ENCODE measurements at regions not wholly inside any gene's neighbourhood (a gene's known extent, or its start where the extent isn't known, plus 50 kb on each side); places are given as distances from the start of the nearest gene placed in this dataset.

- TF ChIP-seq POLR2AphosphoS5 (IDR thresholded peaks at IDR 0.05; ENCODE audit: low read depth, low read length) (no peak), POLR2A (IDR thresholded peaks at IDR 0.05; ENCODE audit: low read depth, low read length) (no peak), TAF1 (IDR thresholded peaks at IDR 0.05; ENCODE audit: low read depth, low read length) (no peak)
These were observed 102.4 kb upstream of the PJA2 start for GRCh38 chr5:109511980-109512734.
